Stomach (tissue), 4 donors: ENCODE measurements at regions not wholly inside any gene's neighbourhood (a gene's known extent, or its start where the extent isn't known, plus 50 kb on each side); places are given as distances from the start of the nearest gene placed in this dataset.

Experiments
- CTCF ChIP-seq, 7 experiments: fragments of 450-650 bp in 4 of 7; fragments of 200-600 bp in 3 of 7; sonication (generic) in 3 of 7; IDR thresholded peaks; one replicate each; pipeline ENCODE4 v1.5.1; 2016 to 2019; ENCODE audit warnings: antibody characterized with exemption in 7 of 7, control low read depth in 2 of 7, mild to moderate bottlenecking in 1 of 7
- EP300 ChIP-seq: sonication (generic); formaldehyde crosslinking; IDR thresholded peaks from one replicate; pipeline ENCODE4 v1.6.1; 2017; ENCODE audit warnings: antibody characterized with exemption
- POLR2A ChIP-seq, 4 donors: fragments of 450-650 bp; IDR thresholded peaks; one replicate each; pipeline ENCODE4 v1.6.1; 2016; ENCODE audit warnings: antibody characterized with exemption in 4 of 4, control low read depth in 2 of 4, mild to moderate bottlenecking in 1 of 4, moderate library complexity in 1 of 4
- POLR2AphosphoS5 ChIP-seq, 3 donors: sonication (generic); formaldehyde crosslinking; IDR thresholded peaks; one replicate each; pipeline ENCODE4 v1.6.1; 2016; ENCODE audit warnings: antibody characterized with exemption in 3 of 3

GRCh38 chr10:113240736-113241135 lies 290.7 kb downstream of the TCF7L2 start:
- TF ChIP-seq EP300 (no peak), CTCF (IDR thresholded peaks at IDR 0.05) (no peak), POLR2A (IDR thresholded peaks at IDR 0.05) (no peak), POLR2AphosphoS5 (IDR thresholded peaks at IDR 0.05) (no peak)
